GM19372 (cell line): ENCODE measurements at regions not wholly inside any gene's neighbourhood (a gene's known extent, or its start where the extent isn't known, plus 50 kb on each side); places are given as distances from the start of the nearest gene placed in this dataset.

Experiments
- ATAC-seq: cut with Tn5 transposase; IDR thresholded peaks from one replicate; pipeline ENCODE4 v1.9.1; 2021; ENCODE audit warnings: mild to moderate bottlenecking, low read depth, moderate library complexity; ENCODE audit not compliant: unreplicated experiment

GRCh38 chr2:19527771-19528170, 169.3 kb upstream of the OSR1 start:
- ATAC-seq, result no peak

GRCh38 chr2:19525313-19525712, 166.9 kb upstream of the OSR1 start:
- ATAC-seq, result no peak

GRCh38 chr2:19519045-19519444, 160.6 kb upstream of the OSR1 start:
- no peak for ATAC-seq

GRCh38 chr2:19507137-19507536, 148.7 kb upstream of the OSR1 start:
- no peak for ATAC-seq

- no peak for ATAC-seq
Observed at GRCh38 chr2:19505199-19506136, 147.0 kb upstream of the OSR1 start.

GRCh38 chr2:19504400-19505198, 146.2 kb upstream of the OSR1 start:
- no peak for ATAC-seq

GRCh38 chr2:19503915-19504314, 145.5 kb upstream of the OSR1 start:
- no peak for ATAC-seq

GRCh38 chr2:19503406-19503805, 145.0 kb upstream of the OSR1 start:
- no peak for ATAC-seq

- ATAC-seq, result no peak
Observed at GRCh38 chr2:19500126-19500525, 141.7 kb upstream of the OSR1 start.

- no peak for ATAC-seq
Observed at GRCh38 chr2:19496646-19497045, 138.2 kb upstream of the OSR1 start.

- ATAC-seq, result no peak
Observed at GRCh38 chr2:19494241-19494640, 135.8 kb upstream of the OSR1 start.

- no peak for ATAC-seq
Observed at GRCh38 chr2:19491796-19492195, 133.4 kb upstream of the OSR1 start.

- no peak for ATAC-seq
Observed at GRCh38 chr2:19490846-19491435, 132.5 kb upstream of the OSR1 start.

GRCh38 chr2:19488009-19488691, 129.7 kb upstream of the OSR1 start:
- ATAC-seq, result peak; percentile 51

GRCh38 chr2:19484736-19485135, 126.3 kb upstream of the OSR1 start:
- no peak for ATAC-seq

- ATAC-seq, result no peak
Observed at GRCh38 chr2:19480673-19481072, 122.2 kb upstream of the OSR1 start.

- ATAC-seq, result no peak
Observed at GRCh38 chr2:19479666-19480065, 121.2 kb upstream of the OSR1 start.

- no peak for ATAC-seq
Observed at GRCh38 chr2:19478409-19478808, 120.0 kb upstream of the OSR1 start.

GRCh38 chr2:19476327-19476726, 117.9 kb upstream of the OSR1 start:
- no peak for ATAC-seq

- peak; percentile 91 for ATAC-seq
Observed at GRCh38 chr2:19474128-19474527, 115.7 kb upstream of the OSR1 start.

GRCh38 chr2:19473350-19473749, 114.9 kb upstream of the OSR1 start:
- ATAC-seq, result no peak
